GM13977 (cell line): ENCODE measurements at regions not wholly inside any gene's neighbourhood (a gene's known extent, or its start where the extent isn't known, plus 50 kb on each side); places are given as distances from the start of the nearest gene placed in this dataset.

Experiments used
- DNase-seq: peaks from one replicate; pipeline ENCODE4 v3.0.0; 2012; ENCODE audit warnings: low spot score
- CTCF ChIP-seq: IDR thresholded peaks from 2 replicates; pipeline ENCODE4 v1.5.1; 2012; ENCODE audit warnings: mild to moderate bottlenecking, control low read depth; ENCODE audit not compliant: insufficient read depth; ENCODE audit errors: extremely low read depth, missing control alignments
- in situ Hi-C: fragments of 300-500 bp; cut with MboI; formaldehyde crosslinking; loops from one replicate; pipeline ENCODE4 v1.12.0; 2022; ENCODE audit warnings: low sequenced_read_pairs, low pct_unique_long_range_greater_than_20kb, mixed read lengths, inconsistent platforms; ENCODE audit not compliant: unreplicated experiment

GRCh38 chr20:11409561-11409960 lies 508.1 kb upstream of the BTBD3 start:
- in situ Hi-C loops, result no loop called here
- DNase-seq, result no peak
- no peak for TF ChIP-seq CTCF

- TF ChIP-seq CTCF, result no peak
- DNase-seq, result no peak
Measured at GRCh38 chr20:11411765-11412164, 505.9 kb upstream of the BTBD3 start.

DNA sequence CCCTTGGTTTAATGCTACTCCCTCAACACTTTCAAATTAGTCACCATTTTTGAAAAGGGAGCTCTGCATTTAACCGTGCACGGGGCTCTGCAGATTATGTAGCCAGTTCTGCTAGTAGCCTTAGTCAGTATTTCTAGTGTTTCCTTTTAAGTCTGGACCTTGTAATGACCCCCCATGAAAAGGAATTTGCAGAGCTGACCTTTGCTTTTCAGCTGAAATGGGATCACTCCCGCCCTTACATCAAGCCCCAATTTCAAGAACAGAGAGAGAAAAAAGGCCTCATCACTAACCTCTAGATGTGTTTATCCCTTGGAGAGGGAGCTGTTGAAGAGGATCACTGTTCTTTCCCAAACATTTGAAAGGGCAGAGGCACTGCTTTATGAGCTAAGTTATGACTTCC lies 490.7 kb upstream of the BTBD3 start:
- no peak for TF ChIP-seq CTCF
- in situ Hi-C loops, result no loop called here
- DNase-seq, result no peak

More at GRCh38 chr20:11411765-11412164, 505.9 kb upstream of the BTBD3 start:
- in situ Hi-C loops, result no loop called here

DNA sequence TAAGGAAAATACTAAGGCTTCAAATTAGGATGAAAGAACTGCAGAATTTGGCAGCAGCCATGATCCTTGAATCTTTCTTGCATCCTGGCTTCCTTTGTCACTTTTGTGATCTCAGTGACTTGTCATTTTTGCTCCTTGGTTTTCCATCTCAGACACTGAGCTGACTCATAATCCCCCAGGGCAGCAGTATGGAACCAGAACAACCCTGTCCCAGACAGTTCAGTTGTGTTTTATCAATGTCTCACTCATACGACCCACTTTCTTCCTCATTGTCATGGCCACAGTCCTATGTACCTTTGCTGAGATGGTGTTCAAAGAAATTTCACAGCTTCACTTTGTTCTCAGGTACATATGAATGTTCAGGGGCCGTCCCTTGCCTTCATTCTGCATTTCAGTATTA lies 488.5 kb upstream of the BTBD3 start:
- no peak for TF ChIP-seq CTCF
- DNase-seq, result no peak
- in situ Hi-C loops, result no loop called here

- in situ Hi-C loops, result no loop called here
- TF ChIP-seq CTCF, result no peak
- DNase-seq, result no peak
Measured at GRCh38 chr20:11429889-11430519, 487.7 kb upstream of the BTBD3 start.

GRCh38 chr20:11430652-11431051 lies 487.0 kb upstream of the BTBD3 start:
- TF ChIP-seq CTCF, result no peak
- no peak for DNase-seq
- in situ Hi-C loops, result no loop called here
